Hypothalamus (tissue), 51 donors: ENCODE measurements at regions not wholly inside any gene's neighbourhood (a gene's known extent, or its start where the extent isn't known, plus 50 kb on each side); places are given as distances from the start of the nearest gene placed in this dataset.
"Not testable (repeated sequence)": the region's sequence is repeated elsewhere in the genome, so short reads cannot be mapped to it uniquely, and the experiment has no call there.

Experiments used
- DNase-seq, 51 donors: peaks; one replicate each; lab custom pipeline; 2025; lab: John Stamatoyannopoulos, UW

GRCh38 chr9:36463467-36463866 lies 63.4 kb upstream of the RNF38 start:
- no peak for DNase-seq

- DNase-seq, result no peak
Observed at GRCh38 chr9:36462245-36462644, 62.2 kb upstream of the RNF38 start.

GRCh38 chr9:36461323-36461722 lies 61.3 kb upstream of the RNF38 start:
- peak in 2 of 51 donors; percentile 19 to 22 for DNase-seq

GRCh38 chr9:36458430-36458915 lies 58.4 kb upstream of the RNF38 start:
- not testable (repeated sequence) for DNase-seq

GRCh38 chr9:36457836-36458429 lies 57.9 kb upstream of the RNF38 start:
- no peak for DNase-seq

- no peak for DNase-seq
Observed at GRCh38 chr9:36456480-36457065, 56.5 kb upstream of the RNF38 start.

GRCh38 chr9:36451949-36452348 lies 51.9 kb upstream of the RNF38 start:
- DNase-seq, result no peak

- DNase-seq, result peak in 11 of 51 donors; percentile 1 to 38 (median 9)
Observed at GRCh38 chr9:36450110-36450732, 50.2 kb upstream of the RNF38 start.
